Neuronal stem cell (in vitro differentiated cells): ENCODE measurements at regions not wholly inside any gene's neighbourhood (a gene's known extent, or its start where the extent isn't known, plus 50 kb on each side); places are given as distances from the start of the nearest gene placed in this dataset.

Experiments used
- DNase-seq: peaks from one replicate; pipeline ENCODE4 v3.0.0-alpha.2; 2013; ENCODE audit warnings: low spot score
- H2AFZ ChIP-seq: one replicate; pipeline ENCODE4 v1.6.1; 2013; ENCODE audit warnings: mild to moderate bottlenecking, low read length, inconsistent platforms
- H2AK5ac ChIP-seq: 2 replicates; pipeline ENCODE4 v1.6.1; 2013; ENCODE audit warnings: low read depth, mild to moderate bottlenecking, inconsistent platforms, low read length, moderate library complexity, mixed read lengths
- H2BK120ac ChIP-seq: 2 replicates; pipeline ENCODE4 v1.6.1; 2013; ENCODE audit warnings: low read depth, mild to moderate bottlenecking, inconsistent platforms, low read length, moderate library complexity, mixed read lengths
- H2BK12ac ChIP-seq: one replicate; pipeline ENCODE4 v1.6.1; 2013; ENCODE audit warnings: low read length, inconsistent platforms
- H2BK15ac ChIP-seq: 2 replicates; pipeline ENCODE4 v1.6.1; 2013; ENCODE audit warnings: mild to moderate bottlenecking, low read length, inconsistent platforms, mixed read lengths
- H2BK5ac ChIP-seq: one replicate; pipeline ENCODE4 v1.6.1; 2013; ENCODE audit warnings: inconsistent platforms, mild to moderate bottlenecking, low read length, moderate library complexity
- H3K14ac ChIP-seq: one replicate; pipeline ENCODE4 v1.6.1; 2013; ENCODE audit warnings: low read length, inconsistent platforms
- H3K18ac ChIP-seq: 2 replicates; pipeline ENCODE4 v1.6.1; 2013; ENCODE audit warnings: low read length, inconsistent platforms
- H3K23ac ChIP-seq: 2 replicates; pipeline ENCODE4 v1.6.1; 2013; ENCODE audit warnings: low read depth, mild to moderate bottlenecking, mixed read lengths, low read length, inconsistent platforms; ENCODE audit not compliant: poor library complexity
- H3K27ac ChIP-seq: replicated peaks from 3 replicates; pipeline ENCODE4 v1.5.1; 2013; ENCODE audit warnings: low read length, inconsistent platforms
- H3K27me3 ChIP-seq, 3 experiments: 2 replicates each; pipeline ENCODE4 v1.6.1; 2013; ENCODE audit warnings: low read length in 3 of 3, mild to moderate bottlenecking in 2 of 3, inconsistent platforms in 1 of 3, low read depth in 1 of 3, mixed read lengths in 1 of 3, moderate library complexity in 1 of 3; ENCODE audit not compliant: control insufficient read depth in 3 of 3, insufficient read depth in 3 of 3
- H3K36me3 ChIP-seq, 2 donors: replicated peaks in 1 of 2; 2 replicates each; pipeline ENCODE4 v1.6.1; 2013; ENCODE audit warnings: low read length in 2 of 2; ENCODE audit not compliant: control insufficient read depth in 2 of 2, insufficient read depth in 2 of 2
- H3K4ac ChIP-seq: 2 replicates; pipeline ENCODE4 v1.6.1; 2013; ENCODE audit warnings: inconsistent platforms, mild to moderate bottlenecking, low read length, moderate library complexity
- H3K4me1 ChIP-seq, 2 donors: 1 replicate in 1 of 2; 2 replicates in 1 of 2; pipeline ENCODE4 v1.6.1; 2013; ENCODE audit warnings: low read length in 2 of 2, low read depth in 1 of 2; ENCODE audit not compliant: control insufficient read depth in 2 of 2, insufficient read depth in 1 of 2
- H3K4me2 ChIP-seq: one replicate; pipeline ENCODE4 v1.6.1; 2013; ENCODE audit warnings: mild to moderate bottlenecking, low read length, inconsistent platforms; ENCODE audit not compliant: insufficient read depth, poor library complexity, severe bottlenecking
- H3K4me3 ChIP-seq, 2 donors: 2 replicates each; pipeline ENCODE4 v1.5.1; 2013; ENCODE audit warnings: low read length in 2 of 2, mild to moderate bottlenecking in 2 of 2, inconsistent platforms in 1 of 2, moderate library complexity in 1 of 2
- H3K79me1 ChIP-seq: one replicate; pipeline ENCODE4 v1.6.1; 2013; ENCODE audit warnings: low read depth, mild to moderate bottlenecking, inconsistent platforms, low read length, moderate library complexity
- H3K9ac ChIP-seq: one replicate; pipeline ENCODE4 v1.6.1; 2013; ENCODE audit warnings: mild to moderate bottlenecking, low read depth, low read length, inconsistent platforms; ENCODE audit not compliant: poor library complexity
- H3K9me3 ChIP-seq, 2 donors: replicated peaks in 1 of 2; 2 replicates each; pipeline versions ENCODE3 to v1.6.1; 2013; ENCODE audit warnings: low read length in 2 of 2, mild to moderate bottlenecking in 2 of 2, inconsistent platforms in 1 of 2, low read depth in 1 of 2, mixed read lengths in 1 of 2, moderate library complexity in 1 of 2; ENCODE audit not compliant: control insufficient read depth in 2 of 2, insufficient read depth in 1 of 2
- H4K8ac ChIP-seq: one replicate; pipeline ENCODE4 v1.6.1; 2013; ENCODE audit warnings: low read depth, mild to moderate bottlenecking, inconsistent platforms, low read length, moderate library complexity
- H4K91ac ChIP-seq: one replicate; pipeline ENCODE4 v1.6.1; 2013; ENCODE audit warnings: low read length, low read depth, mild to moderate bottlenecking, inconsistent platforms; ENCODE audit not compliant: poor library complexity
- WGBS, 2 donors: extraction: QIAGEN DNeasy Blood & Tissue Kit; methylation state at CpG; one replicate each; pipeline ENCODE4 v1.1.7; 2013; ENCODE audit warnings: missing lambda C conversion rate in 2 of 2, mixed read lengths in 1 of 2; ENCODE audit not compliant: insufficient read length in 2 of 2, insufficient replicate concordance in 1 of 2; ENCODE audit errors: extremely low coverage in 2 of 2; 5-methylcytosine and 5-hydroxymethylcytosine counted together

DNA sequence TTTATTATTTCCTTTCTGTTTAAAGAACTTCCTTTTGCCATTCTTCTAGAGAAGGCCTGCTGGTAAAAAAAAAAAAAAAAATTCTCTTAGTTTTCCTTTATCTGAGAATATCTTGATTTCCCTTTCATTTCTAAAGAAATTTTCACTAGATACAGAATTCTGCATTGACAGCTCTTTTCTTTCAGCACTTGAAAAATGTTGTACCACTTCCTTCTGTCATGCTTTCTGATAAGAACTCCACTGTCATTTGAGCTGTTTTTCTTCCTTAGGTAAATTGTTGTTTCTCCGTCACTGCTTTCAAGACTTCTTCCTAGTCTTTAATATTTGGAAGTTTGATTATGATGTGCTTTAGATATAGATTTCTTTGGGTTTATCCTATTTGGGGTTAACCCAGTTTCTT, 113.6 kb upstream of the BTG1 start:
- Histone ChIP-seq H3K27me3 (peaks cover 0 to 5% (median 0%) of the 10 kb centered on the region in 3 experiments), H4K8ac (no peak overlapping the region), H3K4ac (no peak overlapping the region), H2BK15ac (no peak overlapping the region), H3K4me1 (peaks cover 2 to 11% of the 10 kb centered on the region in 2 donors), H2BK12ac (no peak overlapping the region), H3K9ac (no peak overlapping the region), H4K91ac (no peak overlapping the region), H2AK5ac (no peak overlapping the region), H2BK120ac (no peak overlapping the region), H3K27ac (no peak overlapping the region), H3K18ac (no peak overlapping the region), H3K4me2 (no peak overlapping the region), H2BK5ac (no peak overlapping the region), H3K23ac (no peak overlapping the region), H3K14ac (no peak overlapping the region), H3K79me1 (no peaks in the 10 kb centered on the region), H3K4me3 (no peak overlapping the region), H2AFZ (no peak overlapping the region), H3K9me3 (no peaks in the 10 kb centered on the region), H3K36me3 (no peaks in the 10 kb centered on the region)
- WGBS, 2 donors, result no CpG with 5 or more reads among the region's 1 CpG
- DNase-seq, result no peak

DNA sequence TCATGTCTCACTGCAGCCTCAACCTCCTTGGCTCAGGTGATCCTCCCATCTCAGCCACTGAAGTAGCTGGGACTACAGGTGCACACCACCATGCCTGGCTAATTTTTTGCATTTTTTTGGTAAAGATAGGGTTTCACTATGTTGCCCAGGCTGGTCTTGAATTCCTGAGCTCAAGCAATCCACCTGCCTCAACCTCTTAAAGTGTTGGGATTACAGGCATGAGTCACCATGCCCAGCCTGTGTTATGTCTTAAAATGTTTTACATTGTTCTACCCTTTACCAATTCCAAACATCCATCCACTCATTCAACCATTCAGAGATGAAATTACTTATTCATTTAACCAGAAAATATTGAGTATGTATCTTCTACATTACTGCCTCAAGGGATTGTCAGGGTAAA, 111.6 kb upstream of the BTG1 start:
- H3K9me3 ChIP-seq, result no peaks in the 10 kb centered on the region
- DNase-seq, result no peak
- peaks cover 2 to 11% of the 10 kb centered on the region in 2 donors for H3K4me1 ChIP-seq
- no peak overlapping the region for H3K14ac ChIP-seq
- H3K9ac ChIP-seq, result no peak overlapping the region
- H3K27ac ChIP-seq, result no peak overlapping the region
- H4K91ac ChIP-seq, result no peak overlapping the region
- no peak overlapping the region for H3K23ac ChIP-seq
- H2AFZ ChIP-seq, result no peak overlapping the region
- H3K79me1 ChIP-seq, result no peaks in the 10 kb centered on the region
- H3K36me3 ChIP-seq, result no peaks in the 10 kb centered on the region
- no peak overlapping the region for H3K4me3 ChIP-seq
- H3K18ac ChIP-seq, result no peak overlapping the region
- H3K27me3 ChIP-seq, result peaks cover 0 to 5% (median 0%) of the 10 kb centered on the region in 3 experiments
- H3K4ac ChIP-seq, result no peak overlapping the region
- no peak overlapping the region for H2BK120ac ChIP-seq
- H2BK5ac ChIP-seq, result no peak overlapping the region
- no peak overlapping the region for H2AK5ac ChIP-seq
- H4K8ac ChIP-seq, result no peak overlapping the region
- H3K4me2 ChIP-seq, result no peak overlapping the region
- no peak overlapping the region for H2BK15ac ChIP-seq
- no peak overlapping the region for H2BK12ac ChIP-seq

DNA sequence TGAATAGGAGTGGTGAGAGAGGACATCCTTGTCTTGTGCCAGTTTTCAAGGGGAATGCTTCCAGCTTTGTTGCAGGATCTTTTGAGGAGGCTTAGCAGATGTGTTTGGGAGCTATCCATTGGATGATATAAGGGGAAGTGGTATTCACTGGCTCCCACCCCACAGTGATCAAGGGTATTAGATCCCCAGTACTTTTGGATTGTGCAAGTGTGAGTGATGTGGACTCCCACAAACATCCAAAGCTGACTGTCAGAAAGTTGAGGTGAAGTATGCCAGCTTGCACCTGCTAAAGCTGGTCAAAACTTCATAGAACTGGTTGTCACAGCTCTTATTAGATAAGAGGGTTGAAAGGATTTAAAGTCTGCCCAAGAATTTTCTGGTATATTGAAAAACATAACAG, 110.1 kb upstream of the BTG1 start:
- H3K27ac ChIP-seq, result no peak overlapping the region
- H3K36me3 ChIP-seq, result no peaks in the 10 kb centered on the region
- H2AK5ac ChIP-seq, result no peak overlapping the region
- H3K4me2 ChIP-seq, result no peak overlapping the region
- H4K8ac ChIP-seq, result no peak overlapping the region
- no peaks in the 10 kb centered on the region for H3K9me3 ChIP-seq
- no peak overlapping the region for H3K23ac ChIP-seq
- no peak overlapping the region for H3K4me3 ChIP-seq
- H3K79me1 ChIP-seq, result no peaks in the 10 kb centered on the region
- no peak overlapping the region for H4K91ac ChIP-seq
- H3K18ac ChIP-seq, result no peak overlapping the region
- H3K4me1 ChIP-seq, result peaks cover 2 to 11% of the 10 kb centered on the region in 2 donors
- H2BK15ac ChIP-seq, result no peak overlapping the region
- no peak overlapping the region for H2AFZ ChIP-seq
- no peak overlapping the region for H2BK5ac ChIP-seq
- no peak overlapping the region for H3K4ac ChIP-seq
- DNase-seq, result no peak
- H3K9ac ChIP-seq, result no peak overlapping the region
- H3K14ac ChIP-seq, result no peak overlapping the region
- no peak overlapping the region for H2BK12ac ChIP-seq
- peaks cover 0 to 5% (median 0%) of the 10 kb centered on the region in 3 experiments for H3K27me3 ChIP-seq
- H2BK120ac ChIP-seq, result no peak overlapping the region

DNA sequence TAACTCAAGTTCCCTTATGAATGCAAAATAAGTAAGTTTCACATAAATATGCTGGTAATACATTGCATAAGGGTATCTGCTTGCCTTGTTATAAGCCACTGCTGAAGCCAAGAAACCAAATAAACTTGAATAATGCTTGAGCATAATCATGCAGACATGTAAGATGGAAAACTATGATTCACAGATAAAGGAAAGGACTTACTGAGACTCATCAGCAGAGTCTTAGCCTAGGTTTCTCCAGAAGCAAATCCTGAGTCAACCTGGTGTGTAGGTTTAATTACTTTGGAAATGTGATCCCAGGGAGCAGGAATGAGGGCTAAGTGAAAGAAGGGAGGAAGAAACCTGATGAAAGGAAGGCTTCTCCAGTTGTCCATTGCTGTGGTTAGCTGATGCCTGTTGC, 107.7 kb upstream of the BTG1 start:
- no peak overlapping the region for H3K9ac ChIP-seq
- no peak overlapping the region for H2BK5ac ChIP-seq
- no peak overlapping the region for H2AFZ ChIP-seq
- H4K8ac ChIP-seq, result no peak overlapping the region
- no peaks in the 10 kb centered on the region for H3K36me3 ChIP-seq
- H3K23ac ChIP-seq, result no peak overlapping the region
- no peak overlapping the region for H3K18ac ChIP-seq
- no peak overlapping the region for H2BK12ac ChIP-seq
- no peak overlapping the region for H2AK5ac ChIP-seq
- H3K4ac ChIP-seq, result no peak overlapping the region
- H3K4me1 ChIP-seq, result peaks cover 2 to 11% of the 10 kb centered on the region in 2 donors
- H2BK120ac ChIP-seq, result no peak overlapping the region
- peaks cover 0 to 5% (median 0%) of the 10 kb centered on the region in 3 experiments for H3K27me3 ChIP-seq
- H3K4me2 ChIP-seq, result no peak overlapping the region
- no peak overlapping the region for H3K4me3 ChIP-seq
- no peaks in the 10 kb centered on the region for H3K79me1 ChIP-seq
- no peaks in the 10 kb centered on the region for H3K9me3 ChIP-seq
- H2BK15ac ChIP-seq, result no peak overlapping the region
- H3K14ac ChIP-seq, result no peak overlapping the region
- no peak overlapping the region for H3K27ac ChIP-seq
- no peak for DNase-seq
- H4K91ac ChIP-seq, result no peak overlapping the region
